HG03097 (cell line): ENCODE measurements at regions not wholly inside any gene's neighbourhood (a gene's known extent, or its start where the extent isn't known, plus 50 kb on each side); places are given as distances from the start of the nearest gene placed in this dataset.
"Not testable (repeated sequence)": the region's sequence is repeated elsewhere in the genome, so short reads cannot be mapped to it uniquely, and the experiment has no call there.

Source experiments
- ATAC-seq: cut with Tn5 transposase; IDR thresholded peaks from one replicate; pipeline ENCODE4 v1.9.1; 2021; ENCODE audit not compliant: unreplicated experiment, low FRiP score

DNA sequence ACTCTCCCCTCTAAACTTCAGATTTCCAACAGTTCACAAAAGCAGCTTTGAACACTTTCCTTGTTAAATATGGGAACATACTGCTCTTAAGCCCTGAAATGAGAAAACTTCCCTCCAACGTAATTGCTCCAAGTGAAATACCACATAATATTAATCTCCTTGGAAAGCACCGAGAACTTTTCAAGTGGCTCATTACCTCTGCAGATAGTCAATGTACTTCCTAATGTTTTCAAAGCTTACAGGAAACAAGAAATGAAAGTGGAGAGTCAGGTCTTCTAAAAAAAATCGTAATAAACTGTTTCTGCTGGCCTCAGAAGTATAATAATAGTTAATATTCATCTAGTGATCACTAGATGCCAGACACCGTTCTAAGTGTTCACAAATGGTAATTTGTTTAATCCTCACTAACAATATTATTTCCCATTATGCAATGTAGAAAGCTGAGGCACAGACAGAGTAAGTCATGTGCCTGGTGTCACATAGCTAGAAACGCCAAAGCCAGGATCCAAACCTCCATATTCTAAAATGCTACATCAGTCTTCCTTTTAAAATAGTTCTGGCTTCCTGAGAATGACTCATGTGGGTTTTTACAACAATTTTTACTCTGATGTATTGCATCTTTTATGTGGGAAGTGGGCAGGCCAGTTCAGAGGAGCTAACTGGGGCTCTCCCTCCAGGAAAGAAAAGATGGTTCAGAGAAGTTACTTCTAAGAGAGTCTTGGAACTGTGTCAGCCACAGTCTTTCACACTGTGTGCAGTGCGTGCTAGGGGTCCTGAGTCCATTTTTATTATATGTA is 177.2 kb downstream of the PLPPR4 start:
- peak; percentile 62 for ATAC-seq

GRCh38 chr1:99444211-99444927 is 180.1 kb downstream of the PLPPR4 start:
- not testable (repeated sequence) for ATAC-seq

DNA sequence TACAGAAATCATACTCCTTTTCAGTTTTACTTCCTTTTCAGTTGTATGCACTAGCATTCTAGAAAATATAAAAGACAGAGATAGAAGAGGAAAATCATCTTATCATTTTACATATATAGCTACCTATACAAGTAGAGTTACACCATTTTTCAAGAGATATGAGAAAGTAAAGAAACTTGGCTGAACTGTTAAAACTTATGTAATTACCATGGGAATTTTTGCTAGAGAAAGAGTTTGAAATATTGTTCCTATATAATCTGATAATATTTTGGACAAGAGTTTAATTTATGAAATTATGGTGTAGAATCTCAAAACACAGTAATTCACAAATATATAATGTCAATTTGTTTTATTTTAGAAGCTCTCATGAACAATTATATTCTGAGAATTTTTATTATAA is 180.8 kb downstream of the PLPPR4 start:
- no peak for ATAC-seq

DNA sequence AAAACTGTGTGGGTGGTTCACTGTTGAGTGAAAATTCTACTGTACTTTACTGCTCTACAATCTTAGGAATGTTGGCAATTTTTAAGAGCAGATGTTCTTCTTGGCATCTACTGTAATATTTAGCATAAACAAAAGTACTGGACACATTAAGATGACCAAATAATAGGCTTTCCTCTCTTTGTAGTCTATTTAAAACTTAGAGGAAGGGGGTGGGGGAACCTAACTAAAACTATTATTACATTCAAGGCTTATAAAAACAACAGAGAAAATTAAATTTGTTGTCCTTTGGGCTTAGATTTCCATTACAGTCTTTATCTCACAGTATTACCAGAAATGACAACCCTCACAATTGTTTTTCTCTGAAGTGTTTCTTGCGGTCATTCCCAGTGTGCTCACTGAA is 181.2 kb downstream of the PLPPR4 start:
- no peak for ATAC-seq

- no peak for ATAC-seq
These were observed 183.4 kb downstream of the PLPPR4 start for GRCh38 chr1:99447721-99448120.

DNA sequence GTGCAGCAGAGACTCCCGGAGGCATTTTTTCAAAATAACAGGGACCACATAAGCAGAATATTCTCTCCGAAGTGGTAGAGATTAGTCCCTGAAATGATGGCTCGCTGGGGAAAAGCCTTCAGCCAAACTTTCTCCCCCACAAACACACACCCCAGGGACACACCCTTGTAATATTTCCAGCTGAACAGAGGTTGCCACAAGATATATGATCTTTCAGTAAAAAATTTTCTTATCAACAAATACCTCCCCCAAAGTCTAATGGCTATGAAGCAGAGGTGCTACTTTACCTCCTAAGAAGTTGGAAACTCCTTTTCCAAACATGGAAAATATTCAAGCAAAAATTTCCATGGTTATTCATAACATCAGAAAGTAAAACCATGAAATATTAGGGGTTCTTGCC is 190.2 kb upstream of the PALMD start:
- no peak for ATAC-seq

DNA sequence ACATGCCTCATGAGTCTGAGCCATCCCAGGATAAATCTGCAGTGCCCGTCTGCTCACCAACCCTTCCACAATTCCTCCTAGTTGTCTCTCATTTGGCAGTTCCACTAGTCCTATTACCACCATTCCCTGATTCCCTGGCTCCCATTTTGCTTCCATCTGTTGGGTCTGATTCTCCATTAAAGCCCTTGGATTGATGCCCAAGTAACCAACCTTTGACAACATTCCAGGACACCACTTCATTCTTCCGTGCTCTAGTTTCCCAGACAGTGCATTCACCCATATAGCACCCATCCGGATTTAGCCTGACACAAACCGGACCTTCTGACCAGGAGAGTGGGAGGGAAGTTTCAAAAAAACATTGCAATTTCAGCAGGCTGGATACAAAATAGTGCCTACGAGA is 189.4 kb upstream of the PALMD start:
- ATAC-seq: no peak

DNA sequence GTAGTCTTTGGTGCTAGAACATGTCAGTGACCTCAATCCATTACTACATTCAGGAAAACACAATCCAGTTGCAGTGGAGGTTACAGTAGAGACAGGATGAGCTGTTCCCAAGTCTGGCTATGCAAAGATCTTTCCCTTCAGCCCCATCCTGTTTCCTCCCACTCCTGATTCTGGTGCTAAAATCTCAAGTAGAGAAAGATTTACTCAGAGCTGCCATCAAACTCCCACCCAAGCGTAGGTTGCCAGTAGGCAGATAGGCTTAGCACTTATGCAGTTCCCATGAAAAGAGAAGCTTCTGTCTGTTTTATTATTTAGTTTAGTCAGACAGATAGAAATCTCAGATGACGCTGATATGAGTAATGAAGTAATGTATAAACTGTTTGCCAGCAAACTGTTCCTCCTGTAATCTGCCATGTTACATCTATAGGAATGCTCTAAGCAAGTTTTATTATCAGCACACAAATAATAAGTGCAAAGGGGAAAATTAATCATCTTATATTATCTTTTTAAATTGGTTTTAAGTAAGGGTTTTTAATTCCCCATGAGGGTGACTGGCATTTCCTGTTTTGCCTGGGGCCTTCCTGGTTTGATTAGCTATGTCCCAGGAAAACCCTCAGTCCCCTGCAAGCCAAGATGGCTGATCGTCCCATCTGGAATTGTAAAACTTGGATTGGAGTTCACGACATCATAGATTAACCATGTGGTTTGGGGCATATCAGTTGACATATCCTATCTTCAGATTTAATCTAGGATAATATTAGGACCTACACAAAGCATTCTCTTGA is 188.3 kb upstream of the PALMD start:
- ATAC-seq: no peak

GRCh38 chr1:99461499-99461898 is 184.4 kb upstream of the PALMD start:
- ATAC-seq: no peak

DNA sequence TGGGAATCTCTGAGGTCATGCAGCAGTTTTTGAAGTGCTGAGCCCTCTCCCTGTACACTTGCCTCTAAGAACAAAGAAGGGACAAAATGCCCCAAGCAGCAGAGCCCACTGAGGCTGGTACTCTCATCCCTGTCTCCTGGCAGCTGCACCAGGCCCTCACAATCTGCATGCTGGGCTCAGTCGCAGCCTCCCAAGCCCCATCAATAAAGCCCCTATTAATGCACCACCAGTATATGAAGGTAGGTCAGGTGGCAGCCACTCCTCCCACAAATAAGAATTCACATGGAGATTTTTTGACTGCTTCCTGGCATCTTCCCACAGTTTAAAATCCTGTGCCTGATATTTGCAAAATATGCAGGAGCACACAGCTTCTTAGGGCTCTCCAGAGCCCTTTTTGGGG is 181.2 kb upstream of the PALMD start:
- ATAC-seq: no peak

DNA sequence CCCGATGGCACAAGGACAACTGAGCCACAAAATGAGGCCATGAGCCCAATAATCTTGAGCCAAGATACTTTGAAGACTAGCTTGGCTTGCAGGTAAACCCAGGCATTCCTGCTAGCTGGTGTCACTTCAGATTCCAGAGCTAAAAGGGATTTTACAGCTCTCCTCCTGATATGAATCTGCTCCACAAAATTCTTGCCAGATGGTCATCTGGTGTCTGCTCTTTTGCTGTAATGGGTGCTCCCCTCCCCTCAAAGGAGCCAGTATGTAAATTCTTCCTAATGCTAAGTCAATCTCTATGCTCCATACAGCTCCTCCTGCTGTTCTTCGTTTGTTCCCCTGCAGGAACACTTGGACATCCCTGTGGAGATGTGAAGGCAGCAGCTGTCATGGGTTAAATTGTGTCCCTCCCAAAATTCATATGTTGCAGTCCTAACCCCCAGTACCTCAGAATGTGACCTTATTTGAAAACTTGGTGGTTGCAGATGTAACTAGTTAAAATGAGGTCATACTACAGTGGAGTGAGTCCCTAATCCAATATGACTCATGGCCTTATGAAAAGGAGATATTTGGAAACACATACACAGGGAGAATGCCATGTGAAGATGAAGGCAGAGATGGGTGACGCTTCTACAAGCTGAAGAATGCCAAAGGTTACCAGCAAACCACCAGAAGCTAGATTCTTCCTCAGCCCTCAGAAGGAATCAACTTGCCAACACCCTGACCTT is 180.6 kb upstream of the PALMD start:
- ATAC-seq: no peak

DNA sequence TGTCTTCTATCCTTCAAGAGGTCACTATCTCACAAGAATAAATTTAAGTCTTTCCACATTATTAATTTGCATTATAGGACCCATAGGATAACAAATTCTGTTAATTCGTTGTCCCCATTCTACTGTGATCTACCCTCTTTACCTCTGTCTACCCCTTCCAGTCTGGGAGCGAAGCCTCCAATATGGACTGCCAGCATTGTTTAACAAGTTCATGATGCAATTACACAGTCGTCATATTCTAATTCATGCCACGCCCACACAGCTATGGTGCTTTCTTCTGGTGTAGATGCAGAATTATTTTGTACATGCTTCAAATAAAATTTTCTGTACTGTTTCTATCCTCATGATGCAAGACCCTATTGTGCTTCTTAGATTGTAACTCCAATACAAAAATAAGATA is 178.3 kb upstream of the PALMD start:
- no peak for ATAC-seq

GRCh38 chr1:99469550-99469971 is 176.4 kb upstream of the PALMD start:
- no peak for ATAC-seq

GRCh38 chr1:99472893-99473292 is 173.0 kb upstream of the PALMD start:
- ATAC-seq: no peak

DNA sequence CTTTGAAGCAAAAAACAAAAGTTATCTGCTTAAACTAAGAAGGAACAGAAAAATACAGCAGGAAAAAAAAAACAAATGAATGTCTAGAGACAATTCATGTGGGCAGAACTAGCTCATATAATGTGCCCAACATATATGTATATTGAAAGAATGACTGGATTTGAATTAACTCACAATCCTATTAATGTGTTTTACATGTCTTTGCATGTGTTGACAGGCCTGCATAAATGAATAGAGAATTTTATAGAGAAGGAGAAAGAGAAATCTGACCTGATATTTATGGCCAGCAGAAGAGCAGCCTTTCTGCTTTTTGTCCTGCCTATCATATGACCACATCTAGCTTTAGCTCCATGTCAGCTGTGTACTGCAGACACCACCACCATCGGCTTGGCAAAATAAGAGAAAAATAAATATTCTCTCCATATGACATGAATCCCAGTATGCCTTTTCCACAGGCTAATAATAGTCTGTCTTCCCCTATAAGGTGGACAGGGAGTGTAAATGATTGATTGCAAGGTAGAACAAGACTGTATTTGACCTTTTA is 171.5 kb upstream of the PALMD start:
- ATAC-seq: no peak

GRCh38 chr1:99476058-99476457 is 169.9 kb upstream of the PALMD start:
- no peak for ATAC-seq

GRCh38 chr1:99481391-99481996 is 164.4 kb upstream of the PALMD start:
- ATAC-seq: no peak

DNA sequence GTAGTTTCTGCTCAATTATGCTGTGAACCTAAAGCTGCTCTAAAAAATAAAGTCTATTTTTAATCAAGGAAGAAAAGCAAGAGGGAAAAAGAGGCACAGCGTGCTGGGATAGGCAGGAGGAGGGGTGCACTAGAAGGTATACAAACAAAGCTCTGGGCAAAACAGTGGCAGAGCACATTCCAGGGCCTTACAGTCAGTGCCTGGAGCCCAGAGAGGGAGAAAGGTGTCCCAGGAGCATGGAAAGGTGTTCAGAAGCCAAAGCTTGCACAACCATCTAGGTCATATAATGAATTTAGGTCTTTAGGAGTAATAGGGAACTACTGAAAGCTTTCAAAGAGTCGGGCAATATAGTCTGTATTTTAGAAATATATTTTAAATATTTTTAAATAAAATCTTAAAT is 163.6 kb upstream of the PALMD start:
- no peak for ATAC-seq

DNA sequence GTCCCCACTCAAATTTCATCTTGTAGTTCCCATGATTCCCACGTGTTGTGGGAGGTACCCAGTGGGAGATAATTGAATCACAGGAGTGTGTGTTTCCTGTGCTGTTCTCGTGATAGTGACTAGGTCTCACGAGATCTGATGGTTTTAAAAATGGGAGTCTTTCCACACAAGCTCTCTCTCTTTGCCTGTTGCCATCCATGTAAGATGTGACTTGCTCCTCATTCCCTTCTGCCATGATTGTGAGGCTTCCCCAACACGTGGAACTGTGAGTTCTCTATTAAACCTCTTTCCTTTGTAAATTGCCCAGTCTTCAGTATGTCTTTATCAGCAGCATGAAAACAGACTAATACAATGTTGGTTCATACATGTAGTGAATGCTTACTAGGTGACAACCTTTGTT is 163.2 kb upstream of the PALMD start:
- ATAC-seq: no peak

- no peak for ATAC-seq
These were observed 155.9 kb upstream of the PALMD start for GRCh38 chr1:99490031-99490430.
